ENCODE measurements at regions not wholly inside any gene's neighbourhood (a gene's known extent, or its start where the extent isn't known, plus 50 kb on each side); places are given as distances from the start of the nearest gene placed in this dataset.

- H3K4me3 ChIP-seq (ENCODE audit: low read depth in 1 of 3, low read length in 3 of 3): no peak overlapping the region
- no peak for DNase-seq (ENCODE audit: low spot score)
- no peak overlapping the region for H3K9ac ChIP-seq (ENCODE audit: low read depth in 1 of 2, low read length in 2 of 2)
- no peak overlapping the region for H3K27ac ChIP-seq (ENCODE audit: low read depth in 1 of 2, low read length in 2 of 2)
- H3K9me3 ChIP-seq (ENCODE audit: control insufficient read depth in 4 of 4, low read length in 3 of 4): no peaks in the 10 kb centered on the region
- H3K4me1 ChIP-seq (ENCODE audit: control insufficient read depth in 4 of 4, insufficient read depth in 4 of 4, low read length in 3 of 4): no peaks in the 10 kb centered on the region
- H3K36me3 ChIP-seq (ENCODE audit: control insufficient read depth in 4 of 4, insufficient read depth in 3 of 4, low read depth in 1 of 4, low read length in 3 of 4): no peaks in the 10 kb centered on the region
- 85% methylated on average over 1 of the region's 1 CpG for WGBS
- TF ChIP-seq RAD21 (IDR thresholded peaks at IDR 0.05): no peak
- no peak for TF ChIP-seq HNF4A (conservative IDR thresholded peaks at IDR 0.05)
- no peak for TF ChIP-seq SP1 (IDR thresholded peaks at IDR 0.05)
- no peak for TF ChIP-seq RXRA (IDR thresholded peaks at IDR 0.05)
- TF ChIP-seq JUND (IDR thresholded peaks at IDR 0.05): no peak
- no peak for TF ChIP-seq ATF3 (IDR thresholded peaks at IDR 0.05)
- no peak for TF ChIP-seq NR2F2 (IDR thresholded peaks at IDR 0.05)
- no peak for TF ChIP-seq FOXA1 (IDR thresholded peaks at IDR 0.05)
- no peak for TF ChIP-seq MAX (IDR thresholded peaks at IDR 0.05)
- TF ChIP-seq, protein P1, sequence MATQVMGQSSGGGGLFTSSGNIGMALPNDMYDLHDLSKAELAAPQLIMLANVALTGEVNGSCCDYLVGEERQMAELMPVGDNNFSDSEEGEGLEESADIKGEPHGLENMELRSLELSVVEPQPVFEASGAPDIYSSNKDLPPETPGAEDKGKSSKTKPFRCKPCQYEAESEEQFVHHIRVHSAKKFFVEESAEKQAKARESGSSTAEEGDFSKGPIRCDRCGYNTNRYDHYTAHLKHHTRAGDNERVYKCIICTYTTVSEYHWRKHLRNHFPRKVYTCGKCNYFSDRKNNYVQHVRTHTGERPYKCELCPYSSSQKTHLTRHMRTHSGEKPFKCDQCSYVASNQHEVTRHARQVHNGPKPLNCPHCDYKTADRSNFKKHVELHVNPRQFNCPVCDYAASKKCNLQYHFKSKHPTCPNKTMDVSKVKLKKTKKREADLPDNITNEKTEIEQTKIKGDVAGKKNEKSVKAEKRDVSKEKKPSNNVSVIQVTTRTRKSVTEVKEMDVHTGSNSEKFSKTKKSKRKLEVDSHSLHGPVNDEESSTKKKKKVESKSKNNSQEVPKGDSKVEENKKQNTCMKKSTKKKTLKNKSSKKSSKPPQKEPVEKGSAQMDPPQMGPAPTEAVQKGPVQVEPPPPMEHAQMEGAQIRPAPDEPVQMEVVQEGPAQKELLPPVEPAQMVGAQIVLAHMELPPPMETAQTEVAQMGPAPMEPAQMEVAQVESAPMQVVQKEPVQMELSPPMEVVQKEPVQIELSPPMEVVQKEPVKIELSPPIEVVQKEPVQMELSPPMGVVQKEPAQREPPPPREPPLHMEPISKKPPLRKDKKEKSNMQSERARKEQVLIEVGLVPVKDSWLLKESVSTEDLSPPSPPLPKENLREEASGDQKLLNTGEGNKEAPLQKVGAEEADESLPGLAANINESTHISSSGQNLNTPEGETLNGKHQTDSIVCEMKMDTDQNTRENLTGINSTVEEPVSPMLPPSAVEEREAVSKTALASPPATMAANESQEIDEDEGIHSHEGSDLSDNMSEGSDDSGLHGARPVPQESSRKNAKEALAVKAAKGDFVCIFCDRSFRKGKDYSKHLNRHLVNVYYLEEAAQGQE (IDR thresholded peaks at IDR 0.05): no peak
- no peak for TF ChIP-seq GABPA (IDR thresholded peaks at IDR 0.05 in 1 of 2, conservative IDR thresholded peaks at IDR 0.05 in 1 of 2)
- no peak for TF ChIP-seq HNF4G (IDR thresholded peaks at IDR 0.05)
- TF ChIP-seq EGR1 (IDR thresholded peaks at IDR 0.05; ENCODE audit: low read depth in 2 of 2): no peak
- no peak for TF ChIP-seq FOXA2 (IDR thresholded peaks at IDR 0.05)
- TF ChIP-seq, protein P2, sequence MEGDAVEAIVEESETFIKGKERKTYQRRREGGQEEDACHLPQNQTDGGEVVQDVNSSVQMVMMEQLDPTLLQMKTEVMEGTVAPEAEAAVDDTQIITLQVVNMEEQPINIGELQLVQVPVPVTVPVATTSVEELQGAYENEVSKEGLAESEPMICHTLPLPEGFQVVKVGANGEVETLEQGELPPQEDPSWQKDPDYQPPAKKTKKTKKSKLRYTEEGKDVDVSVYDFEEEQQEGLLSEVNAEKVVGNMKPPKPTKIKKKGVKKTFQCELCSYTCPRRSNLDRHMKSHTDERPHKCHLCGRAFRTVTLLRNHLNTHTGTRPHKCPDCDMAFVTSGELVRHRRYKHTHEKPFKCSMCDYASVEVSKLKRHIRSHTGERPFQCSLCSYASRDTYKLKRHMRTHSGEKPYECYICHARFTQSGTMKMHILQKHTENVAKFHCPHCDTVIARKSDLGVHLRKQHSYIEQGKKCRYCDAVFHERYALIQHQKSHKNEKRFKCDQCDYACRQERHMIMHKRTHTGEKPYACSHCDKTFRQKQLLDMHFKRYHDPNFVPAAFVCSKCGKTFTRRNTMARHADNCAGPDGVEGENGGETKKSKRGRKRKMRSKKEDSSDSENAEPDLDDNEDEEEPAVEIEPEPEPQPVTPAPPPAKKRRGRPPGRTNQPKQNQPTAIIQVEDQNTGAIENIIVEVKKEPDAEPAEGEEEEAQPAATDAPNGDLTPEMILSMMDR (IDR thresholded peaks at IDR 0.05; ENCODE audit: low read depth, low read length, missing input control): no peak
- TF ChIP-seq TAF1 (conservative IDR thresholded peaks at IDR 0.05): no peak
- no peak for TF ChIP-seq YY1 (IDR thresholded peaks at IDR 0.05)
- TF ChIP-seq ZBTB33 (IDR thresholded peaks at IDR 0.05): no peak
- peaks cover 0 to 2% (median 0%) of the 10 kb centered on the region in 4 donors for H3K27me3 ChIP-seq (ENCODE audit: control insufficient read depth in 4 of 4, insufficient read depth in 4 of 4, low read length in 3 of 4)
Observed at GRCh38 chrX:150161193-150161592, 201.9 kb upstream of the MAMLD1 start.
